ENCODE measurements at regions not wholly inside any gene's neighbourhood (a gene's known extent, or its start where the extent isn't known, plus 50 kb on each side); places are given as distances from the start of the nearest gene placed in this dataset.
"Not testable (repeated sequence)": the region's sequence is repeated elsewhere in the genome, so short reads cannot be mapped to it uniquely, and the experiment has no call there.

DNA sequence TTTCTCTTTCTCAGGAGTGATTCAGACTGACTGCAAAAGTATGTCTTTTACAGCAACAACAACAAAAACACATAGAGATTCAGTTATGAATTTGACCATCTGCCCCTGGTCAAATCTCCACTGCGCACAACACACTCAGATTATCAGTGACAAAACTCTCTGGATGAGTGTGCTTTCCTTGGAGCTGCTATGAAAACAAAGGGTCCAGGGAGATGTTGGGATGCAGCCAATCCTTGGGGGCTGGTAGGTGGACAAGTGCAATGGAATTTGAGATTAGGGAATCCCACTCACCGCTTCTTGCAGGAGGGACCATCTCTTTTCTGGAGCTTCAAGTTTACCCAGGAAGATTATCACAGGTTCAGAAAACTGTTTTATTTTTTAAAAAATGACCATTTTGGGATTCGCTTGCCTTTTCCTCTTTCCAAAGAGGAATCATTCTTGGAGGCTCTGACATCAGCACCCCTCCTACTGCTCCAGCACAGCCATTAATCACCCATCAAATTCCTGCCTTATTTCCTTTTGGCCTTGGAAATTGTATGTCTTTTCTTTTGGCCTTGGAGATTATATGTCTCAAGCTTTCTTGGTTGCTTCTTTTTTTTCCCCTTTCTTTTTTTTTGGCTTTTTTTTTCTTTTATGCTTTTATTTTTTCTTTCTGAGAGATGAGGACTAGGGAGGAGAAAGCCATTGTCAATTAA lies 311.8 kb downstream of the TSHZ3 start:
- H3K27me3 ChIP-seq (replicated peaks; ENCODE audit: insufficient read depth, low read length) = peaks cover 41% of the 10 kb centered on the region
- no peaks in the 10 kb centered on the region for H3K36me3 ChIP-seq (replicated peaks; ENCODE audit: insufficient read depth, low read length)
- no peaks in the 10 kb centered on the region for H4K20me1 ChIP-seq (ENCODE audit: insufficient read depth, low read length)
- H3K79me2 ChIP-seq (ENCODE audit: low read length) = no peaks in the 10 kb centered on the region
- no peak overlapping the region for H3K4me3 ChIP-seq (ENCODE audit: low read length)
- TF ChIP-seq EZH2 (optimal IDR thresholded peaks at IDR 0.05; ENCODE audit: low read depth, low read length) = no peak
- TF ChIP-seq CTCF (IDR thresholded peaks at IDR 0.05; ENCODE audit: low read length) = no peak
- TF ChIP-seq EZH2phosphoT487 (IDR thresholded peaks at IDR 0.05; ENCODE audit: low read length) = no peak
- no peak overlapping the region for H3K4me2 ChIP-seq (ENCODE audit: low read depth, low read length)
- no peak for DNase-seq
- no peaks in the 10 kb centered on the region for H3K9me2 ChIP-seq (replicated peaks; ENCODE audit: insufficient read depth, low read length)
- no peak overlapping the region for H3K9ac ChIP-seq (ENCODE audit: low read length)
- H2AFZ ChIP-seq (ENCODE audit: low read length) = no peak overlapping the region
- H3K4me1 ChIP-seq (ENCODE audit: low read length) = no peaks in the 10 kb centered on the region
- no peak overlapping the region for H3K27ac ChIP-seq (ENCODE audit: low read length)
- no peaks in the 10 kb centered on the region for H3F3A ChIP-seq (ENCODE audit: insufficient read depth, low read length)
- no peaks in the 10 kb centered on the region for H3K9me3 ChIP-seq (replicated peaks; ENCODE audit: insufficient read depth, low read length)

DNA sequence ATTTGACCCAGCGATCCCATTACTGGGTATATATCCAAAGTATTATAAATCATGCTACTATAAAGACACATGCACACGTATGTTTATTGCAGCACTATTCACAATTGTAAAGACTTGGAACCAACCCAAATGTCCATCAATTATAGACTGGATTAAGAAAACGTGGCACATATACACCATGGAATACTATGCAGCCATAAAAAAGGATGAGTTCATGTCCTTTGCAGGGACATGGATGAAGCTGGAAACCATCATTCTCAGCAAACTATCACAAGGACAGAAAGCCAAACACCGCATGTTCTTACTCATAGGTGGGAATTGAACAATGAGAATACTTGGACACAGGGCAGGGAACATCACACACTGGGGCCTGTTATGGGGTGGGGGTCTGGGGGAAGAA lies 317.8 kb downstream of the TSHZ3 start:
- DNase-seq; H3K4me3 ChIP-seq (ENCODE audit: low read length); H3K9me2 ChIP-seq (replicated peaks; ENCODE audit: insufficient read depth, low read length); H3K79me2 ChIP-seq (ENCODE audit: low read length); H2AFZ ChIP-seq (ENCODE audit: low read length); H4K20me1 ChIP-seq (ENCODE audit: insufficient read depth, low read length); H3K9ac ChIP-seq (ENCODE audit: low read length); H3K36me3 ChIP-seq (replicated peaks; ENCODE audit: insufficient read depth, low read length); H3K4me2 ChIP-seq (ENCODE audit: low read depth, low read length); H3F3A ChIP-seq (ENCODE audit: insufficient read depth, low read length); H3K9me3 ChIP-seq (replicated peaks; ENCODE audit: insufficient read depth, low read length); H3K27ac ChIP-seq (ENCODE audit: low read length); H3K4me1 ChIP-seq (ENCODE audit: low read length): not testable (repeated sequence)
- H3K27me3 ChIP-seq (replicated peaks; ENCODE audit: insufficient read depth, low read length) = peaks cover 41% of the 10 kb centered on the region

GRCh38 chr19:31023038-31023437 lies 326.2 kb downstream of the TSHZ3 start:
- Histone ChIP-seq H3K9me2 (replicated peaks; ENCODE audit: insufficient read depth, low read length) (no peaks in the 10 kb centered on the region), H3K4me3 (ENCODE audit: low read length) (no peak overlapping the region), H3K27me3 (replicated peaks; ENCODE audit: insufficient read depth, low read length) (peaks cover 4% of the 10 kb centered on the region; the same call in 1 of the 2 replicates), H3F3A (ENCODE audit: insufficient read depth, low read length) (no peaks in the 10 kb centered on the region), H3K79me2 (ENCODE audit: low read length) (no peaks in the 10 kb centered on the region), H3K4me1 (ENCODE audit: low read length) (no peaks in the 10 kb centered on the region), H3K9me3 (replicated peaks; ENCODE audit: insufficient read depth, low read length) (no peaks in the 10 kb centered on the region), H3K27ac (ENCODE audit: low read length) (no peak overlapping the region), H3K4me2 (ENCODE audit: low read depth, low read length) (no peak overlapping the region), H3K9ac (ENCODE audit: low read length) (no peak overlapping the region), H4K20me1 (ENCODE audit: insufficient read depth, low read length) (no peaks in the 10 kb centered on the region), H2AFZ (ENCODE audit: low read length) (no peak overlapping the region), H3K36me3 (replicated peaks; ENCODE audit: insufficient read depth, low read length) (no peaks in the 10 kb centered on the region)
- no peak for TF ChIP-seq EZH2phosphoT487 (IDR thresholded peaks at IDR 0.05; ENCODE audit: low read length)
- no peak for TF ChIP-seq EZH2 (optimal IDR thresholded peaks at IDR 0.05; ENCODE audit: low read depth, low read length)
- no peak for TF ChIP-seq CTCF (IDR thresholded peaks at IDR 0.05; ENCODE audit: low read length)
- no peak for DNase-seq

- Histone ChIP-seq H3K9me2 (replicated peaks; ENCODE audit: insufficient read depth, low read length) (no peaks in the 10 kb centered on the region), H2AFZ (ENCODE audit: low read length) (no peak overlapping the region), H3K4me2 (ENCODE audit: low read depth, low read length) (no peak overlapping the region), H3K79me2 (ENCODE audit: low read length) (no peaks in the 10 kb centered on the region), H3K9me3 (replicated peaks; ENCODE audit: insufficient read depth, low read length) (no peaks in the 10 kb centered on the region), H3F3A (ENCODE audit: insufficient read depth, low read length) (no peaks in the 10 kb centered on the region), H3K9ac (ENCODE audit: low read length) (no peak overlapping the region), H3K4me1 (ENCODE audit: low read length) (no peaks in the 10 kb centered on the region), H3K27me3 (replicated peaks; ENCODE audit: insufficient read depth, low read length) (peaks cover 7% of the 10 kb centered on the region; the same call in 1 of the 2 replicates), H3K4me3 (ENCODE audit: low read length) (no peak overlapping the region), H4K20me1 (ENCODE audit: insufficient read depth, low read length) (no peaks in the 10 kb centered on the region), H3K27ac (ENCODE audit: low read length) (no peak overlapping the region), H3K36me3 (replicated peaks; ENCODE audit: insufficient read depth, low read length) (no peaks in the 10 kb centered on the region)
- TF ChIP-seq EZH2phosphoT487 (IDR thresholded peaks at IDR 0.05; ENCODE audit: low read length) (no peak), EZH2 (optimal IDR thresholded peaks at IDR 0.05; ENCODE audit: low read depth, low read length) (no peak), CTCF (IDR thresholded peaks at IDR 0.05; ENCODE audit: low read length) (no peak)
- no peak for DNase-seq
Measured at GRCh38 chr19:31018936-31019335, 330.3 kb downstream of the TSHZ3 start.

All from MM.1S (cell line).